Lower lobe of right lung (tissue), 2 donors: ENCODE measurements at regions not wholly inside any gene's neighbourhood (a gene's known extent, or its start where the extent isn't known, plus 50 kb on each side); places are given as distances from the start of the nearest gene placed in this dataset.

Source experiments
- ATAC-seq, 2 donors: fragments of 200-7000 bp; cut with Tn5 transposase; one replicate each; pipeline ENCODE4 v1.9.1; 2020 to 2022; ENCODE audit warnings: mild to moderate bottlenecking in 2 of 2, moderate library complexity in 2 of 2
- DNase-seq: peaks from one replicate; pipeline ENCODE4 v3.0.0-alpha.2; 2020
- H3K27ac ChIP-seq: fragments of 200-600 bp; one replicate; pipeline ENCODE4 v1.8.0; 2022
- H3K27me3 ChIP-seq: fragments of 200-600 bp; one replicate; pipeline ENCODE4 v1.8.0; 2022; ENCODE audit warnings: low read depth
- H3K36me3 ChIP-seq: fragments of 200-600 bp; one replicate; pipeline ENCODE4 v1.8.0; 2022; ENCODE audit warnings: mild to moderate bottlenecking
- H3K4me1 ChIP-seq: fragments of 200-600 bp; one replicate; pipeline ENCODE4 v1.8.0; 2022
- H3K4me3 ChIP-seq: fragments of 200-600 bp; one replicate; pipeline ENCODE4 v1.8.0; 2022; ENCODE audit warnings: mild to moderate bottlenecking
- H3K9me3 ChIP-seq: fragments of 200-600 bp; one replicate; pipeline ENCODE4 v1.8.0; 2022
- intact Hi-C: fragments of 100-400 bp; cut with DNase I; formaldehyde crosslinking; loops from one replicate; pipeline ENCODE4 v1.11.0; 2022
- TF ChIP-seq, protein P1 (sequence below): fragments of 200-600 bp; IDR thresholded peaks from one replicate; pipeline ENCODE4 v1.8.0; 2022; ENCODE audit warnings: antibody characterized with exemption, mild to moderate bottlenecking
- donor health status: DM: no; HTN: yes; CAD: no; lungs with severe emphysema.

DNA sequence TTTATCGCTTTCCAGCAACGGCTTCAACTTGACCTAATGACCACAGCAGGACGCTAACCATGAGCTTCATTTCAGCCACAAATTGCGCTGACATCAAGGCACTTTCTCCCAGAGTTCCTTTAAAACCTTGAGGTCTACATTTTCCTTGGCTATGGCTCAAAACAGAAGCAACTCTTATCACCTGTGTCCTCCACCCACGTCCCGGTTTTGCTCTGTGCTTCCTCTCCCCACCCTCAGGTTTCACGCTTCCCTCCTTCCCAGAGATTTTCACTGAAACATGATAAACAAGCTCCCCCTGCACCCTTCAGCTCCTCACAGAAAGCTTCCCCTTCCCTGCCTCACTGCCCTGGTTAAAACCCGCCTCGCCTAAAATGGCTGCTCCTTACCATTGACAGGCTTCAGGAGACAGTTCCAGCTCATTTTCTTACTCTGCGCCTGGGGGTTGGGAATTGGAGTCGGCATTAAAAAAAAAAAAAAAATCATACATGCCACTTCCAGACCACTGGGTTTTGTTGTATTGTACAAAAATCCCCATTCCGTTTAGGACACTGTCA, 229.5 kb downstream of the UBE3D start:
- Histone ChIP-seq H3K36me3 (no peaks in the 10 kb centered on the region), H3K4me1 (no peaks in the 10 kb centered on the region), H3K27me3 (no peaks in the 10 kb centered on the region), H3K27ac (no peak overlapping the region), H3K4me3 (no peak overlapping the region), H3K9me3 (no peaks in the 10 kb centered on the region)
- ATAC-seq (no peak), DNase-seq (no peak)
- TF ChIP-seq, protein P1, sequence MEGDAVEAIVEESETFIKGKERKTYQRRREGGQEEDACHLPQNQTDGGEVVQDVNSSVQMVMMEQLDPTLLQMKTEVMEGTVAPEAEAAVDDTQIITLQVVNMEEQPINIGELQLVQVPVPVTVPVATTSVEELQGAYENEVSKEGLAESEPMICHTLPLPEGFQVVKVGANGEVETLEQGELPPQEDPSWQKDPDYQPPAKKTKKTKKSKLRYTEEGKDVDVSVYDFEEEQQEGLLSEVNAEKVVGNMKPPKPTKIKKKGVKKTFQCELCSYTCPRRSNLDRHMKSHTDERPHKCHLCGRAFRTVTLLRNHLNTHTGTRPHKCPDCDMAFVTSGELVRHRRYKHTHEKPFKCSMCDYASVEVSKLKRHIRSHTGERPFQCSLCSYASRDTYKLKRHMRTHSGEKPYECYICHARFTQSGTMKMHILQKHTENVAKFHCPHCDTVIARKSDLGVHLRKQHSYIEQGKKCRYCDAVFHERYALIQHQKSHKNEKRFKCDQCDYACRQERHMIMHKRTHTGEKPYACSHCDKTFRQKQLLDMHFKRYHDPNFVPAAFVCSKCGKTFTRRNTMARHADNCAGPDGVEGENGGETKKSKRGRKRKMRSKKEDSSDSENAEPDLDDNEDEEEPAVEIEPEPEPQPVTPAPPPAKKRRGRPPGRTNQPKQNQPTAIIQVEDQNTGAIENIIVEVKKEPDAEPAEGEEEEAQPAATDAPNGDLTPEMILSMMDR, result no peak
- intact Hi-C loops, result no loop called here

DNA sequence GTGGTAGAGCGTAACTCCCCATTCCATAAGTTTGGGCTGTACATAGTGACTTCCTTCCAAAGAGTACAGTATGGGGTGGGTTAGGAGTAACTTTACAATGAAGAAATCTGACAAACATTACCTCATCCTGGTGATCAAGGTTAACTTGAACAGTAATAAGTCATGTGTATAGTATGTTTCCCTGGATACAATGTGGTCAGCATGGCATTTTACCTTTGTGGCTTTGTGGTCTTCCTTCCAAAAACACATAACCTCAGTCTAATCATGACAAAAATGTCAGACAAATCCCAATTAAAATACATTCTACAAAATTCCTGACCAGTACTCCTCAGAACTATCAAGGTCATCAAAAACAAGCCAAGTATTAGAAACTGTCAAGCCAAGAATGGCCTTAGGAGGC, 225.1 kb downstream of the UBE3D start:
- Histone ChIP-seq H3K9me3 (no peaks in the 10 kb centered on the region), H3K4me1 (no peaks in the 10 kb centered on the region), H3K27ac (no peak overlapping the region), H3K36me3 (no peaks in the 10 kb centered on the region), H3K27me3 (no peaks in the 10 kb centered on the region), H3K4me3 (no peak overlapping the region)
- ATAC-seq (no peak), DNase-seq (no peak)
- intact Hi-C loops, result no loop called here
- TF ChIP-seq, protein P1, result no peak

DNA sequence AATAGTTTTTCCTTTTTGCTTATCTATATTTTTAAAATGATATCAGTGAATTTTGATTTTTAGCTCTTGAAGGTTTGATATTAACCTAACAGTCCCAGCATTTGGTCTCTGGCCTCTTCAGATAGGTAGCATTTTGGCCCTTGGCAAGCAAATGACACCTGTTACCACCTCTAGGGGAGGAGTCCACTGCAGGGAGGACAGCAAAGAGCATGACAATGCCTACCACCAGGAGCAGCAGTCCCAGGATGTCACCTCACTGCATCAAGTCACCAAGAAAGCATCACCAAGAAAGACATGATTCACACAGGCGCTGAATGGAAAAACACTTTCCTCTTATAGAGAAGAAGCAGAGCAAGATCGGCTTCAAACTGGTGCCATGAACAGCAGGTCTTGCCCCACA, 224.3 kb downstream of the UBE3D start:
- TF ChIP-seq, protein P1, result no peak
- intact Hi-C loops, result no loop called here
- Histone ChIP-seq H3K27ac (no peak overlapping the region), H3K9me3 (no peaks in the 10 kb centered on the region), H3K36me3 (no peaks in the 10 kb centered on the region), H3K4me1 (no peaks in the 10 kb centered on the region), H3K27me3 (no peaks in the 10 kb centered on the region), H3K4me3 (no peak overlapping the region)
- no peak for ATAC-seq
- no peak for DNase-seq
